ENCODE measurements at regions not wholly inside any gene's neighbourhood (a gene's known extent, or its start where the extent isn't known, plus 50 kb on each side); places are given as distances from the start of the nearest gene placed in this dataset.

DNA sequence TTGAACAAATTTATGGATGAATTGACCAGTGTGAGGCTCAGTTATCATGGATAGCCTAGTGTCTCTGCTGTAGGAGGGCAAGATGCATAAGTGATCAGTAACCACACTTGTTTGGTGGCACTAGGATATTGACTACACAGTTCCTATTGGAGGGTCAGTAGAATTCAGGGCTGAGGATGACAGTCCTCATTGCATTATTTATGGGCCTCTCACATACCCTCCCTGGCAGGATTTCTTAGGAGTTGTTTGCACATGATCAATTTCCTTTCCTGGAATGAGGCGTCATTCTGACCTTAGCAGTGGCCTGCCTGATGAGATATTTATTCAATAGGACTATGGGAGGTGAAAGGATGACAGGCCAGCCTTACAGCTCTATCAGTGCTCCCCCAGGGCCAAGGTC lies 125.1 kb upstream of the AGBL1 start:
- H3K36me3 Mint-ChIP-seq, result no peaks in the 10 kb centered on the region
- ChIA-PET POLR2A (no interaction called here), CTCF (no interaction called here)
- no peak overlapping the region for H3K4me3 Mint-ChIP-seq
- intact Hi-C loops (cut with micrococcal nuclease), result no loop called here
- no peak overlapping the region for H3K27ac Mint-ChIP-seq
- H3K27me3 Mint-ChIP-seq, result peaks cover 5% of the 10 kb centered on the region
- no peak for DNase-seq
- peaks cover 2% of the 10 kb centered on the region for H3K9me3 Mint-ChIP-seq
- peaks cover 13% of the 10 kb centered on the region for H3K4me1 Mint-ChIP-seq (ENCODE audit: low read depth)

DNA sequence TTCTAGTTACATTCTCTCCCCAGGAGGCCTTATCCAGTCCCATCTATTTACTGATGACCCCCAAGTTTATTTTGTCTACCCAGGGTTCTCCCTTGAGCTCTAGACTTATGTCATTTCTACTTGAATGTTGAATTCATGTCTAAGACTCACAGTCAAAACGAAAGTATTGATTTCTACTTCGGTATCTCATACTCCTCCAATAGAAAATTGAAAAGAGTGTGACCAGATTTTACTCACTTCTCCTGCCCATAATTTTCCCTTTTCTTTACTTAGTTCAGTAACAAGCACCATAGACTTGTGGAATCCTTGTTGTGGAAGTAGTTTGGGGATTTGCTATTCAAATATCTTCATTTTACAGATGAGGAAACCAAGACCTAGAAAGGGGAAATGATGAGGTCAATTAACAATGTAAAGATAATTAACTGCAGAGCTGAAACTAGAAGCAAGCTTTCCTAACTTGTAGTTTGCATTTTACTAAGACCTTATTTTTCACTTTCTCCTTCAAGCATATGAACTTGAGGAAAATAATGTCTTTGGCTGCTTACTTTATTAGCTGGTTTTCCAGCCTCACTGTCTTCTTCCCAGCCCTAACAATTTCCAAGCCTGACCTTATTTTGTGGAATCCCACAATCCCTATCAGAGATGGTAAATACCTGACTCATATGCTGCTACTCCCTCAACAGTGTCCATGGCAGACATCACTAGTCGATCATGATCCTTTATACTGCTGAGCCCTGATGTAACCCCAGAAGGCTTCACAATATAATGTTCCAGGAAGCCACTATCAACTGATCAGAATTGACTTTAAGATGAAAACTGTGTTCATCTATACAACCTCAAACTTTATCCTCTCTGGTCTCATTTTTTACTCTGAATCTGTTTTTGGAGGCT lies 123.9 kb upstream of the AGBL1 start:
- no peaks in the 10 kb centered on the region for H3K36me3 Mint-ChIP-seq
- no peak overlapping the region for H3K27ac Mint-ChIP-seq
- H3K27me3 Mint-ChIP-seq, result peaks cover 5% of the 10 kb centered on the region
- no peak overlapping the region for H3K4me3 Mint-ChIP-seq
- no peak for DNase-seq
- POLR2A ChIA-PET, result no interaction called here
- H3K4me1 Mint-ChIP-seq (ENCODE audit: low read depth), result peaks cover 13% of the 10 kb centered on the region
- CTCF ChIA-PET, result no interaction called here
- intact Hi-C loops (cut with micrococcal nuclease), result no loop called here
- H3K9me3 Mint-ChIP-seq, result peaks cover 2% of the 10 kb centered on the region

GRCh38 chr15:85956532-85957275 lies 123.0 kb upstream of the AGBL1 start:
- CTCF ChIA-PET, result no interaction called here
- Mint-ChIP-seq H3K4me3 (no peak overlapping the region), H3K9me3 (peaks cover 2% of the 10 kb centered on the region), H3K27me3 (peaks cover 5% of the 10 kb centered on the region), H3K36me3 (no peaks in the 10 kb centered on the region), H3K27ac (no peak overlapping the region), H3K4me1 (ENCODE audit: low read depth) (peaks cover 13% of the 10 kb centered on the region)
- POLR2A ChIA-PET, result no interaction called here
- intact Hi-C loops (cut with micrococcal nuclease), result no loop called here
- DNase-seq, result no peak

DNA sequence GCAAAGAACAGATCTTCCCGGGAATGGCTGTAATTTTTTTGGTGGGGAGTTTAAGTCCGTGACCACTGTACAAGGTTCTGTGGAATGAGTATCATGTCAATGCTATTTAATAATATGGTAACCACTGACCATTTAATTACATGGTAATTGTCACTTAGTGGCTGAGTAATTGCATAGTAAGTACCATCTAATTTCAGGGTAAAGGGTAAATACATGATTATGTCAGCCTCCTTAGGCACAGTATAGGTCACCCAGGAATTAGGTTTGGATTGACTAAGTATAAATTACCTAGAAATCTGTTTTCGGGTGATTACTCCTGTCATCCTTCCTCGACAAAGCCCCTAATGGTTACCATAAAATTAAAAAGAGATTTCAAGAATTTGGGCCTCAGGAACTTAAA lies 120.1 kb upstream of the AGBL1 start:
- Mint-ChIP-seq H3K27ac (no peak overlapping the region), H3K9me3 (peaks cover 5% of the 10 kb centered on the region), H3K4me3 (no peak overlapping the region), H3K4me1 (ENCODE audit: low read depth) (peaks cover 16% of the 10 kb centered on the region), H3K27me3 (no peaks in the 10 kb centered on the region), H3K36me3 (no peaks in the 10 kb centered on the region)
- intact Hi-C loops (cut with micrococcal nuclease), result no loop called here
- ChIA-PET POLR2A (no interaction called here), CTCF (no interaction called here)
- DNase-seq, result no peak

DNA sequence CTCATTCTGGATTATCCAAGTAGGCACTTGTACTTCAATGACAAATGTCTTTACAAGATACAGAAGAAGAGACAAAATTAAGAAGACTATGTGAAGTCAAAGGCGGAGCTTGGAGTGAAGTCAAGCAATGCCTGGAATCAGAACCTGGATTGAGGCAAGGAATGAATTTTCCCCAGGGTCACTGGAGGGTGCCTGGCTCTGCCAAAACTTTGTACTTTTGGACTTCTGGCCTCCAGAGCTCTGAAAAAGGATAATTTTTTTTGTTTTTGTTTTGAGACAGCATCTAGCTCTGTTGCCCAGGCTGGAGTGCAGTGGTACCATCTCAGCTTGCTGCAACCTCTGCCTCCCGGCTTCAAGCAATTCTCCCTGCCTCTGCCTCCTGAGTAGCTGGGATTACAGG lies 119.3 kb upstream of the AGBL1 start:
- Mint-ChIP-seq H3K9me3 (peaks cover 5% of the 10 kb centered on the region), H3K27me3 (no peaks in the 10 kb centered on the region), H3K36me3 (no peaks in the 10 kb centered on the region), H3K27ac (no peak overlapping the region), H3K4me1 (ENCODE audit: low read depth) (peaks cover 12% of the 10 kb centered on the region), H3K4me3 (no peak overlapping the region)
- DNase-seq, result no peak
- intact Hi-C loops (cut with micrococcal nuclease), result no loop called here
- CTCF ChIA-PET, result interaction anchor here (0.6 kb wide), 1 partner anchor 1022 kb away, joined by 3 read pairs; no protein-coding TSS in a partner anchor
- POLR2A ChIA-PET, result no interaction called here

DNA sequence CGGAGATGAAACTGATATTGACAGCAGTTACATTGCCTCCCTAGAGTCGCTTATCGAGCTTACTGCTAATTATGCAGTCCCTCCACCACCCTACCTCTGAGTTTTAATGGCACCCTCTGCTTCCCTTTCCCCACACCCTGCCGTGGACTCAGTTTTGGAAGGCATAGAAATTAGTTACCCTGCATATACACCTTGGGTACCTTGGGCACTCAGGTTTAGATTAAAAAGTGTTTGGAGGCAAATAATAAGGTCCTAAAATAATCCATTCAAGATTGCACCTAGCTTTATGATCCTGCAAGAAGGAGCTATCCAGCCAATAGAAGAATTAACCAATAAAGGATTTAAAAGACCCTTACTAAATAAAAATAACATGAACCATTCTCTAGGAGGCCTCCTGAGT lies 117.8 kb upstream of the AGBL1 start:
- peaks cover 4% of the 10 kb centered on the region for H3K4me1 Mint-ChIP-seq (ENCODE audit: low read depth)
- ChIA-PET CTCF (no interaction called here), POLR2A (no interaction called here)
- no peaks in the 10 kb centered on the region for H3K36me3 Mint-ChIP-seq
- no peak overlapping the region for H3K4me3 Mint-ChIP-seq
- no peak for DNase-seq
- peaks cover 3% of the 10 kb centered on the region for H3K9me3 Mint-ChIP-seq
- intact Hi-C loops (cut with micrococcal nuclease), result no loop called here
- H3K27ac Mint-ChIP-seq, result no peak overlapping the region
- peaks cover 5% of the 10 kb centered on the region for H3K27me3 Mint-ChIP-seq

DNA sequence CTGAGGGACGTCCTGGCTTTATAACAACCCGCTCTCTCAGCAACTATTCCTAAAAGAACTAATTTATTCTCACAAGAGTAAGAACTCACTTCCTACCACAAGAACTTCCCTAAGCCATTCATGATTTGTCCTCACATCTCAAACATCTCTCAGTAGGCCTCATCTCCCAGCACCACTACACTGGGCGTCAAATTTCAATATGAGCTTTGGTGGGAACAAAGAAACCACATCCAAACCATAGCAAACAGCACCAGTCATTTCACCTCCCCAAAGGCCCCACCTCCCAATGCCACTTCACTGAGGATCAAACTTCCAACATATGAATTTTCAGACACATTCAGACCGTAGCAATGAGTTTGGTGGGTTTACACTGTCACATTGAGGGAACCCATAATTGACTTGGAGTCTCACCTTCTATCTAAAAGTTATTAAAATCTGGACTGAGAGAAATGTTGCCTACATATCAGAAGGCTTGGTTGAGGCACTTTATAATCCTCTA lies 116.4 kb upstream of the AGBL1 start:
- Mint-ChIP-seq H3K4me1 (ENCODE audit: low read depth) (peaks cover 4% of the 10 kb centered on the region), H3K27ac (no peak overlapping the region), H3K27me3 (peaks cover 5% of the 10 kb centered on the region), H3K4me3 (no peak overlapping the region), H3K36me3 (no peaks in the 10 kb centered on the region), H3K9me3 (peaks cover 3% of the 10 kb centered on the region)
- intact Hi-C loops (cut with micrococcal nuclease), result no loop called here
- CTCF ChIA-PET, result no interaction called here
- POLR2A ChIA-PET, result no interaction called here
- DNase-seq, result no peak

- intact Hi-C loops (cut with micrococcal nuclease), result no loop called here
- POLR2A ChIA-PET, result no interaction called here
- Mint-ChIP-seq H3K27ac (no peak overlapping the region), H3K36me3 (no peaks in the 10 kb centered on the region), H3K27me3 (peaks cover 5% of the 10 kb centered on the region), H3K9me3 (peaks cover 3% of the 10 kb centered on the region), H3K4me1 (ENCODE audit: low read depth) (peaks cover 4% of the 10 kb centered on the region), H3K4me3 (no peak overlapping the region)
- CTCF ChIA-PET, result no interaction called here
- no peak for DNase-seq
Measured at GRCh38 chr15:85964471-85964870, 115.2 kb upstream of the AGBL1 start.

GRCh38 chr15:85967553-85967952 lies 112.1 kb upstream of the AGBL1 start:
- H3K4me3 Mint-ChIP-seq, result no peak overlapping the region
- ChIA-PET CTCF (no interaction called here), POLR2A (no interaction called here)
- H3K4me1 Mint-ChIP-seq (ENCODE audit: low read depth), result peaks cover 4% of the 10 kb centered on the region
- intact Hi-C loops (cut with micrococcal nuclease), result no loop called here
- H3K36me3 Mint-ChIP-seq, result no peaks in the 10 kb centered on the region
- peaks cover 3% of the 10 kb centered on the region for H3K9me3 Mint-ChIP-seq
- DNase-seq, result no peak
- H3K27me3 Mint-ChIP-seq, result peaks cover 9% of the 10 kb centered on the region
- no peak overlapping the region for H3K27ac Mint-ChIP-seq

DNA sequence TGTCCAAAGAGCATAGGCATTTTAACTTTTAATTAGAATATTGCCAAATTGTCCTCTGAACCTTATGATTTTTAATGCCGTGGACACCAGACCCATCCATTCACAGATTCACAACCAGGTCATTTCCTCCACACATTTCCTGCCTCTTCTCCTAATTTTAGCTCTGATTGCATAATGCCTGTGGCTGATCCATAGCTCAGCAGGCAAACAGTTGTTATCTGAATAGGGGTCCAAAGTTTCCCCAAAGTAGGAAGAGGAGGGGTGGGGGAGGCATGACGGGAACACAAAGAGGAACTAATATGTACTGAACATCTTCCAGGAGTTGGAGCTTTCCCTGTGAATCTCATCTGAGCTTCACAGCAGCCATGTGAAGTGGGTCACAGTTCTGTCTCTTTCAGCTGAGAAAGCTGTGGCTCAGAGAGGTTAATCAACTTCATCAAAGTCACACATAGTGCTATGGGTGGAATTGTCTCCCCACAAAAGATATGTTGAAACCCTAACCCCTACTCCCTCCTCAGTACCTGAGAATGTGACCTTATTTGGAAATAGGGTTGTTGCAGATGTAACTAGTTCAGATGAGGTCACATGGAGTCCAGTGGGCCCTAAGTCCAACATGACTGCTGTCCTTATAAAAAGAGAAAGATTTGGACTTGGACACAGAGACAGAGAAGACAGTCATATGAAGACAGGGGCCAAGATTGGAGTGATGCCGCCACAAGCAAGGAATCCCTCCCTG lies 106.7 kb upstream of the AGBL1 start:
- ChIA-PET POLR2A (no interaction called here), CTCF (no interaction called here)
- peaks cover 6% of the 10 kb centered on the region for H3K27me3 Mint-ChIP-seq
- no peaks in the 10 kb centered on the region for H3K36me3 Mint-ChIP-seq
- no peak overlapping the region for H3K4me3 Mint-ChIP-seq
- no peak overlapping the region for H3K27ac Mint-ChIP-seq
- no peaks in the 10 kb centered on the region for H3K4me1 Mint-ChIP-seq (ENCODE audit: low read depth)
- H3K9me3 Mint-ChIP-seq, result peaks cover 8% of the 10 kb centered on the region
- intact Hi-C loops (cut with micrococcal nuclease), result no loop called here
- DNase-seq, result no peak

DNA sequence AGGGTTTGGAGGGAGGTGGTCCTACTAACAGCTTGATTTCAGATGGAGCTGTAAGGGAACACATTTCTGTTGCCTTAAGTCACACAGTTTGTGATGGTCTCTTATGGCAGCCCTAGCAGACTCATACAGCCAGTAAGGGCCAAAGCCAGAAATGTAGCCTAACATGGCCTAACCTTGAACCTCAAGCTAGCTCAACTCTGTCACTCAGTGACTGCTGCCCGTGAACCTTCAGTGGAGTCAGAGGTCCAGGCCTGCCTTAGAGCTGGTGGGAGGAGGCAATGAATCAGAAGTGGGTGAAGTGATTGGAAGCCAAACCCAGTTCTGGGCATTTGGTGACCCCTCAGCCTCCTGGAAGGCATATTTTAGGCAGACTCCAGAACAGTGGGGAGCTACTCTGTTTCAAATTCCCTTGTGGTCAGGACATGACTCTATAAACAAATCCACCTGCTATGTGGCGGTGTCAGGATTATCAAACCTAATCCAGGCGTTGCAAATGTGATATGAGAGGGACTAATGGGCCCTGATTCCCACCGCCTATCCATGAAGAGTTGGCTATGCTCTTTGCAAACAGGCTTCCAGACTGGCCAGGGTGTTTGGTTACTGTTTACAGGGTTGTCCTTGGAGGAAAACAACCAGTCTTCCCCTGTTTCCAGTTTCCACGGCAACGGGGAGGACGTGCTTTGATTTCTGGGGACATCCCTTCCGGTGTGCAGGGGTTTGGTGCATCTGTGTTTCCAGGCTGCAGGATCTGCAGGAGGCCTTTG lies 105.9 kb upstream of the AGBL1 start:
- Mint-ChIP-seq H3K4me3 (no peak overlapping the region), H3K27ac (no peak overlapping the region), H3K9me3 (peaks cover 8% of the 10 kb centered on the region), H3K4me1 (ENCODE audit: low read depth) (no peaks in the 10 kb centered on the region), H3K36me3 (no peaks in the 10 kb centered on the region), H3K27me3 (peaks cover 6% of the 10 kb centered on the region)
- no peak for DNase-seq
- intact Hi-C loops (cut with micrococcal nuclease), result no loop called here
- CTCF ChIA-PET, result no interaction called here
- POLR2A ChIA-PET, result no interaction called here

DNA sequence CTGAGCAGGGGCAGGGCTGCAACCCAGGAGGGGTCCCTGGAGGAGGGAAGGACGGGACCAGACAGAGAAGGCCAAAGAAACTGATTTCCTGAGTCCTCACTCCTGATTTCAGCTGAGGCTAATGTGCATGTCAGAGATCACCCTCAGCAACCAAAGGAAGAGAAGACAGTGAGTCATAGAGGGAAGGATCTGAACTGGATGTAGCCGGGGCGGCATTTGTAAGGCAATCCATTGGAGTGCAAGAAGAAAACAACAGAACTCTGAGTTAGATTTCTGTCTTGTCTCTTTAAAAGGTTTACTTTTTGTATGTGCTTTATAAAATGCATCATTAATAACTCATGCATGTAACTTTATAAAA lies 105.3 kb upstream of the AGBL1 start:
- H3K36me3 Mint-ChIP-seq, result no peaks in the 10 kb centered on the region
- DNase-seq, result no peak
- CTCF ChIA-PET, result no interaction called here
- peaks cover 8% of the 10 kb centered on the region for H3K9me3 Mint-ChIP-seq
- no peaks in the 10 kb centered on the region for H3K4me1 Mint-ChIP-seq (ENCODE audit: low read depth)
- H3K27ac Mint-ChIP-seq, result no peak overlapping the region
- intact Hi-C loops (cut with micrococcal nuclease), result no loop called here
- no peak overlapping the region for H3K4me3 Mint-ChIP-seq
- peaks cover 6% of the 10 kb centered on the region for H3K27me3 Mint-ChIP-seq
- POLR2A ChIA-PET, result no interaction called here
